GM21515 (cell line): ENCODE measurements at regions not wholly inside any gene's neighbourhood (a gene's known extent, or its start where the extent isn't known, plus 50 kb on each side); places are given as distances from the start of the nearest gene placed in this dataset.
"Not testable (repeated sequence)": the region's sequence is repeated elsewhere in the genome, so short reads cannot be mapped to it uniquely, and the experiment has no call there.

Source experiments
- ATAC-seq: cut with Tn5 transposase; IDR thresholded peaks from one replicate; pipeline ENCODE4 v1.9.1; 2021; ENCODE audit not compliant: unreplicated experiment

- ATAC-seq, result not testable (repeated sequence)
These were observed 147.3 kb upstream of the STK26 start for GRCh38 chrX:131875827-131876226.

- no peak for ATAC-seq
These were observed 141.9 kb upstream of the STK26 start for GRCh38 chrX:131881194-131881593.

- ATAC-seq, result not testable (repeated sequence)
These were observed 138.1 kb upstream of the STK26 start for GRCh38 chrX:131885042-131885441.

- ATAC-seq, result not testable (repeated sequence)
These were observed 129.2 kb upstream of the STK26 start for GRCh38 chrX:131893857-131894256.

GRCh38 chrX:131894995-131895394 is 128.1 kb upstream of the STK26 start:
- ATAC-seq, result no peak

GRCh38 chrX:131895807-131896206 is 127.3 kb upstream of the STK26 start:
- ATAC-seq, result no peak

- ATAC-seq, result no peak
These were observed 121.6 kb upstream of the STK26 start for GRCh38 chrX:131901546-131901945.

- no peak for ATAC-seq
These were observed 115.4 kb upstream of the STK26 start for GRCh38 chrX:131907488-131908314.

GRCh38 chrX:131910586-131910985 is 112.5 kb upstream of the STK26 start:
- ATAC-seq, result no peak

GRCh38 chrX:131915488-131915887 is 107.6 kb upstream of the STK26 start:
- ATAC-seq, result no peak

GRCh38 chrX:131917588-131917987 is 105.5 kb upstream of the STK26 start:
- no peak for ATAC-seq

GRCh38 chrX:131918839-131919238 is 104.3 kb upstream of the STK26 start:
- ATAC-seq, result no peak

GRCh38 chrX:131923614-131924250 is 99.4 kb upstream of the STK26 start:
- ATAC-seq, result no peak

GRCh38 chrX:131938749-131939148 is 84.4 kb upstream of the STK26 start:
- ATAC-seq, result no peak

- ATAC-seq, result no peak
These were observed 81.1 kb upstream of the STK26 start for GRCh38 chrX:131942034-131942433.

GRCh38 chrX:131944936-131945902 is 77.9 kb upstream of the STK26 start:
- ATAC-seq, result no peak

- no peak for ATAC-seq
These were observed 71.9 kb upstream of the STK26 start for GRCh38 chrX:131951166-131951565.

- no peak for ATAC-seq
These were observed 67.9 kb upstream of the STK26 start for GRCh38 chrX:131955099-131955777.

- ATAC-seq, result no peak
These were observed 64.4 kb upstream of the STK26 start for GRCh38 chrX:131958724-131959123.

- no peak for ATAC-seq
These were observed 52.8 kb upstream of the STK26 start for GRCh38 chrX:131970347-131970746.
